HG03354 (cell line): ENCODE measurements at regions not wholly inside any gene's neighbourhood (a gene's known extent, or its start where the extent isn't known, plus 50 kb on each side); places are given as distances from the start of the nearest gene placed in this dataset.

Experiments used
- ATAC-seq: cut with Tn5 transposase; IDR thresholded peaks from one replicate; pipeline ENCODE4 v1.9.1; 2021; ENCODE audit warnings: mild to moderate bottlenecking; ENCODE audit not compliant: unreplicated experiment, poor library complexity, severe bottlenecking

DNA sequence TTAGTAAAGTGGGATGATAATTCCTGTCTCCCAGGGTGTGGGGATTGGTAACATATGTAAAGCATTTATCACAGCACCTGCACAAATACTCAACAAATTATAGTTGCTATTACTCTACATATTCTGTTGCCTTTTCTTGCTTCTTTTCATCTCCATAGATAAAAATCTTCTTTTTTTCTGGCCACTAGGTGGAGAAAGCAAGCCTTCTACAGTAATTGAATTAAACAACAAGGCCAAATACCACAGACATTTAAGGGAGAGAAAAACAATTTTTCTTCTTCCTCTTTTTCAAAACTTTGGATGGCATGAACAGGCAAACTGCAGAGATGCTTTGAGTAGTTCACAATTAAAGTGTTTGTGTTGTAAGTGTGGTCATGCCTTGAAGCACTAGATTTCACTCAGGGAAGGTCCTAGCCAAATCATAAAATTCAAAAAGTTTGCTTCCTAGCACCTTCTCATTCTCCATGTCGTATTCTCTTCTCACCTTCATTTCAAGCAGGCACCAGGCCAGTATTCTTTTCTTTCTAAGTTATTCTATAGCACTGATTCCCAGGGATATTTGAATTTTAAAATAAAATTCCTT is 493.4 kb upstream of the TGFBR2 start:
- ATAC-seq = peak; percentile 69

DNA sequence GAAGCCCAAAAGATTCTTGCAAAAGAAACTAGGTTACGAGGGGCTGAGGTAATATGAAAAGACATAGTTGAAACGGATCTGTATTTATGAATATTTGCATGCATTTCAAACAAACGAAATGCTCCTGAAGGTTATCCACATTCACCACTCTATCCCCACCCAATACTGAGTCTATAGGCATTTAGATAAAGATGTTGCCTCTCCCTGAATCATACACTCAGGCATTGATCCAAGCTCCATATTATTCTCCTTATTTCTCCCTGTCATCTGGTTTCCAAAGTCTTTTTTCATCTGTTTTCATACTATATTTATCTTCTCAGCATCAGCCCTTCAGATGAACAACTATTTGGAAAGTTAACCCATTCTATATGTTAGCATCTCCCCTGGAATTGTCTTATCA is 492.5 kb upstream of the TGFBR2 start:
- no peak for ATAC-seq

- ATAC-seq = no peak
These were observed 491.5 kb upstream of the TGFBR2 start for GRCh38 chr3:30114918-30115317.

DNA sequence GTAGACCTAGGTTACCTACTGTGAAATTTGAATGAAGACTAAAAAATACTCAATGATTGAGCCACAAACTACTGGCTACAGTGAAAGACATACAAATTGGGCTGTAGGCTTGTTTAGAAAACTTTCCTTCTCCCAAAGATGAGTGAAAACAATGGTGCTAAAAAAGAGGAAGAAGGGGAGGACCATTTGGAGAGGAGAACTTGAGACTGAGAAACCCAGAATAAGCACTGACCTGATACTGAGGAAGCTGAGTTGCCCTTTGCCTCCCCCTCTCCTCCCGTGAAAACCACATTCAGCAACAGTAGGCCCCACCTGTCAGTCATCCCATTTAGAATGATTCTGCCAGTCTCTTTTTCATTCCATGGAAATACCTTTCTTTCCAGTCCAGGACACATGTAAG is 484.0 kb upstream of the TGFBR2 start:
- no peak for ATAC-seq

DNA sequence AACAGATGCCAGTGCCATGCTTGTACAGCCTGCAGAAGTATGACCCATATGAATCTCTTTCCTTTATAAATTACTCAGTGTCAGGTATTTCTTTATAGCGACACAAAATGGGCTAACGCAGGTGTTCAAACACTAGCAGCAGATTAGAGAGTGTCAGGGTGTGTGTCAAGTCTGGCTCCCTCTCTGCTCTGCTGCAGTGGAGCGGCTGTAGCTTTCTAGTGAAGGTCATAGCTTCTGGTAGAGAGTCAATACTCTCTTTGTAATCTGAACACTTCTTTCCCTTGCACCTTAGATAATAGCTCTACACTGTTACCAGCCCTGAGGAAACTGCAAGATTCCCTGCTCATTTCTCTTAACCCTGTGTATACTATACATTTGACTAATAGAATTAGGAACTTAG is 483.2 kb upstream of the TGFBR2 start:
- ATAC-seq = no peak

DNA sequence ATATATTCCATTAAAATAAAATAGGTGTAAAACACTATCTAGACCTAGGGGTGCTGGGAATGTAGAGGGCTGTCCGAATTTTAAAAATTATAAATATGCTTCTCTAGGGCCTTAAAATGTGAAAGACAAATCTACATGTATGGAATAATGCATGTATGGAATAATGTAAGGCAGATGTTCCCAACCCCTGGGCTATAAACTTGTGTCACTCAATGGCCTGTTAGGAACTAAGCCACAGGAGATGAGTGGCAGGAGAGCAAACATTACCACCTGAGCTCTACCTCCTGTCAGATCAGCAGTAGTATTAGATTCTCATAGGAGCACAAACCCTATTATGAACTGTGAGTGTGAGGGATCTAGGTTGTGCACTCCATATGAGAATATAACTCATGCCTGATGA is 482.6 kb upstream of the TGFBR2 start:
- no peak for ATAC-seq

- no peak for ATAC-seq
These were observed 481.7 kb upstream of the TGFBR2 start for GRCh38 chr3:30124435-30125370.

- no peak for ATAC-seq
These were observed 476.6 kb upstream of the TGFBR2 start for GRCh38 chr3:30129765-30130164.

GRCh38 chr3:30130391-30130790 is 476.0 kb upstream of the TGFBR2 start:
- ATAC-seq = no peak

DNA sequence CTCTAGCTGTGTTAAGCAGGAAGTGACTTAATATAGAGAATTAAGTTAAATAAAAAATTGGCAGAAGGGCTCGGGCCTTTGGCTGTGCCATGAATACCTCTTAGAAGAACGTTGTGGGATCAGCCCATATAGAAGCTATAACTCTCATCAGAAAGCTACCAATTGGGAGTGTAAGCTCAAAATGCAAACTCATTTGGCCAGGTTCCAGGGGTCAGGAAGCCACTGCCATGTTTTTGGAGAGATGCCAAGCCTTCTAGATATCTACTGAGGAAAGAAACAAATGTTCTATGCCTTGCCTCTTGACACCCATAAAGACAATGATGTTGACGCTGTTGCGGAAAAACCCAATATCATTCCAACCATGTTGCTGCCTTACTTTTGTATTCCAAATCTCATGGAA is 475.2 kb upstream of the TGFBR2 start:
- ATAC-seq = no peak

- no peak for ATAC-seq
These were observed 471.2 kb upstream of the TGFBR2 start for GRCh38 chr3:30135190-30135589.

GRCh38 chr3:30139283-30139682 is 467.1 kb upstream of the TGFBR2 start:
- no peak for ATAC-seq

GRCh38 chr3:30140356-30141075 is 465.9 kb upstream of the TGFBR2 start:
- ATAC-seq = no peak

GRCh38 chr3:30141178-30141581 is 465.2 kb upstream of the TGFBR2 start:
- no peak for ATAC-seq

DNA sequence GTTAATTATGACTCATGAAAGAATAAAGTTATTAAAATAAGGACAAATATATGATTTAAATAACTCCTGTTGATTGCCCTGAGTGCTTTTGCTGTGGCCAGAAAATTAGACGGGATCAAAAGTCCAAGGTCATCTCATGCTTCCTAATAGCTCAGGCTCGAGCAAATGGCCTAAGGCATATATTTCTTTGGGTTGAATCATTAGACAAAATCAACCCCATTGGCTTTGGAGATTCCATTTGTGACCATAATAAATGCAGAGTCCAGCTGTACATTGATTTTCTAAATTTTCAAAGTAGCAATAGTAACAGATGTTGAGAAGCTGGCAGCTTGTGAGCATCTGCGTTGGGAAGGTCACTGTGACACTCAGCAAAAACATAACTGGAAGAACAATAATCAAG is 464.5 kb upstream of the TGFBR2 start:
- ATAC-seq = no peak

GRCh38 chr3:30142946-30143345 is 463.5 kb upstream of the TGFBR2 start:
- no peak for ATAC-seq

DNA sequence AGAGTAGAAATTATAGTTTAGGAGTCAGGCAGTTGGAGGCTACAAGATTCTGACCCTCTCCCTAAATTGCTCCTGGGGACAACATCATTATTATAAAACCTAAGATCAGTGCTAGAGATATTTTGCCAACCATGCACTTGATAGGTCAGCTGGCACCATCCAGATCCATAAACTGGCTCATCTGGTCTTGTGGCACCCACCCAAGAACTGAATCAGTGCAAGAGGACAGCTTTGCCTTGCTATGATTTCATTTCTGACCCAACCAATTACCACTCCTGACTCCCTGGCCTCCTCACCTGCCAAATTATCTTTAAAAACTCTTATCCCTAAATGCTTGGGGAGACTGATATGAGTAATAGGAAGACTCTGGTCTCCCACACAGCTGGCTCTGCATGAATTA is 461.1 kb upstream of the TGFBR2 start:
- no peak for ATAC-seq

DNA sequence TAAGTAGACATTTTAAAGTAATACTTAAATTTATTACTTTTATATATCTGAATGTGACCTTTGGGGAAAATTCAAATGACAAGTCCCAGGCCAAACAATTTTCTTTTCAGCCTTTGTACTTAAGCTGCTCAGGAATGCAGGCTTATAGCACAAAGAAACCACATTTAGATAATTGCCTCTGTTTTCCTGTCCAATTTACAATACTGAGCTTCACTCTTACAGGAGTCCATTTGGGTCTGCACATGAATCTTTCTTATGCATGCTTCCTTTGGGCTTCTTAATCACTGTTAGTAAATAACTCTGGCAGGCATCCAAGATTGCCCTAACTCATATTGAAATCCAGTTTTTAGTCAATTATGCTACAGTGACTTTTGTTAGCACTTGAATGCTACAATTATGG is 459.4 kb upstream of the TGFBR2 start:
- no peak for ATAC-seq

DNA sequence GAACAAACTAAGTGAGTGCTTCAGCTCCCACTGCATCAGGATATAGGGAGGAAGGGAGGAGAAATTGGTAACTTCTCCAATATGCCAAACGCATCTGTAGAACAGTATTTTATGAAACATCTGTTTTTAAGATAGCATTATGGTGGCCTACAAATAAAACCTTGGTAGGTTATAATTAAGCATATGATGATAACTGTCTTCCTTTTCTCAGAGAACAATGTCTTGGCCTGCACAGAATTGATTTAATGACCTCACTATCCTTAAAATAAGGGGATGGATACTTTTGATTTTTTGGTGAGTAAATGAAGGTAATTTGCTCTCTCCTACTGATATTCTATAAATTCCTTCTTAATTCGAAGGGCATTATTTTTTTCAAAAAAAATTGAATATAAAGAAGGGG is 451.5 kb upstream of the TGFBR2 start:
- ATAC-seq = no peak

DNA sequence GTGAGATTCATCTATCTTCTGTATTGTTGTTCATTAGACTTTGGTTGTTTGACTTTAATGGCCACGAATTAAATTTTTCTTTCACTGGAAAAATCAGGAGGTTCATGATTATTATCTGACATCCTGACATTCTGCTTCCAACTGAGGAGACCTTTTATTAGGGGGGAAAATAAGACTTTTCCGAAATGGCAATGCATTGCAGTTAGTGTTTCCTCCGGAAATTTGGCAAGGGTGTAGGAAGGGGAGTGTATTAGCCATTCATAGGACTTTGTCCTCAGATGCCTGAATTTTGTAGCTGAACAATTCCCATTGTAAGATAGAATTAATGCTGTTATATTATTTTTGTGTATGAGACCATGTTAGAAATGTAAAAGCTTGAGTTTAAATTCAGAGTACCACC is 450.6 kb upstream of the TGFBR2 start:
- ATAC-seq = no peak
